T-helper 2 cell (primary cell): ENCODE measurements at regions not wholly inside any gene's neighbourhood (a gene's known extent, or its start where the extent isn't known, plus 50 kb on each side); places are given as distances from the start of the nearest gene placed in this dataset.

ENCODE experiments used
- DNase-seq, 5 experiments: peaks; one replicate each; pipeline versions ENCODE4 v3.0.0 to v3.0.0-alpha.2; 2012 to 2022

- no peak for DNase-seq
Observed at GRCh38 chr5:123845356-123846100, 333.6 kb downstream of the CSNK1G3 start.

DNA sequence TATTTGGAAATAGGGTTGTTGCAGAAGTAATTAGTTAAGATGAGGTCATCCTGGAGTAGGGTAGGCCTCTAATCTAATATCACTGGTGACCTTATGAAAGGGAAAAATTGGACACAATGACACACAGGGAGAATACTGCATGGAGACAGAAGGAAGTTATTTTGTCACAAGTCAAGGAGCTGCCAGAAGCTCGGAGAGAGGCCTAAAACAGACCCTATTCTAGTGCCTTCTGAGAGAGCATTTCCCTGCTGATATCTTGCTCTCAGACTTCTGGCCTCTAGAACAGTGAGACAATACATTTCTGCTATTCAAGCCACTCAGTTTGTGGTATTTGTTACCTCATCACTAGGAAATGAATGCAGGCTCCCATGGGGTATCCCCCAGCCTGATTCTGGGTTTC, 332.9 kb downstream of the CSNK1G3 start:
- DNase-seq = no peak

DNA sequence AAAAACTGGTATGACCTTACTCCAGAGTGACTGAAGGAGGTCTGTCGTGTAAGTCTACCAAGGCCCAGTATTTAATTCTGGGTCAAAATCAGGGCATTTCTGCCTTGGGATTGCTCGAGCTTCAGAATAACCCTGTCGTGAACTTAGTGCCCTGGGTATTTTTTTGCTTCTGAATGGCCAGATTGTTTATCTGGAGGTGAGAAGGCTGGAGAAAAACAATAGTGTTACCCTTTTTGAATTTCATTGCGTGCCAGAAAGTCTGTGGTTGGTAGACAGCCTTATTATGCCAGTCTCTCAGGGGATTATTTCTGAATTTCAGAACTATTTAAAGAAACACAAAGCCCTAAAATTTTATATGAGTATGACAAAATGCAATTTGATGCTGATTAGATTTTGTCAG, 323.4 kb downstream of the CSNK1G3 start:
- DNase-seq = no peak

GRCh38 chr5:123830575-123830974, 318.6 kb downstream of the CSNK1G3 start:
- DNase-seq = no peak

DNA sequence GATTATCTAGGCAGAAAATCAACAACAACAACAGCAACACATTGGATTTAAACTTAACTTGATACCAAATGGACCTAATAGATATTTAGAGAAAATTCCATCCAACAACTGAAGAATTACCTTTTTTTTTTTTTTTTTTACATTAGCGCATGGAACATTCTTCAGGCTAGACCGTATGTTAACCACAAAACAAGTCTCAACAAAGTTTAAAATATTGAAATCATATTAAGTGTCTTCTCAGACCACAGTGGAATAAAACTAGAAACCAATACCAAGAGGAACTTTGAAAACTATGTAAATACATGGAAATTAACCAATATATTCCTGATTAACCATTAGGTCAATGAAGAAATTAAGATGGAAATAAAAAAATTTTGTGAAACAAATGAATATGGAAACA, 315.8 kb downstream of the CSNK1G3 start:
- DNase-seq = no peak

DNA sequence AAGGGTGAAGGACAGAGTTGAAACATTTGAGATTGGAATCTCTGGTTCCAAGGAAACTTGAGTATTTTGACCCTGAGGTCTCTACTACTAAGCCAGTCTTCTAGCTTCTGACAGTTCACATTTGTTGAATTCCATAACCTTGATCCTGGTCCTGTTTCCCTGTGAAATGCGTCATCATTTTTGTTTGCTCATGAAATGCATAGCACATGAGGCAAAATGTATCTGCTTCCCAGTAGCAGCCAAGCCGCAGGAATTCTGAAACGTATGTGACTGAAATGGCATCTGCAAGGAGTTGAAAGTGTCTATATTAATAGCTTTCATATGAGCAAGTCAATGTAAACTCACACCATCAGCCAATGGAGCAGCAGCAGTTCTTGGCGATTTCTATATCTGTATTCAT, 307.9 kb downstream of the CSNK1G3 start:
- DNase-seq = no peak

DNA sequence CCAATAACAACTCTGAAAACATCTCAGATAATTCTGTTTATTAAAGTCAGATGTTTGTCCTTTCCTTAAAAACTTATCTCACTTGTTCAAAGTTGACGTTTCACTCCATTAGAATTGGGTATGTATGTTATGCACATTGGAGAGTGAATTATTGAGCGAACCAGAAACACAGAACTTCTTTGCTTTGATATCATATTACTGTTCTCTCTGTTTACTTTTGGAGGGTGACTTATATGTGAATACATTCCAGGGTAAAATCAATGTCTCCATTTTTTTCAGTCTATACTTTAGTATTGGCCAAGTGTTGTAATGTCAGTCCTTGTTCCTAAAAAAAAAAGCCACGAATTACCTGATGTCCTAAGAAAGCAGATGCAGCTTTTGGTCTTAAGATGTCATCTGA, 307.4 kb downstream of the CSNK1G3 start:
- DNase-seq = no peak

GRCh38 chr5:123817267-123817666, 305.3 kb downstream of the CSNK1G3 start:
- DNase-seq = no peak

GRCh38 chr5:123814801-123815470, 303.0 kb downstream of the CSNK1G3 start:
- DNase-seq = no peak

DNA sequence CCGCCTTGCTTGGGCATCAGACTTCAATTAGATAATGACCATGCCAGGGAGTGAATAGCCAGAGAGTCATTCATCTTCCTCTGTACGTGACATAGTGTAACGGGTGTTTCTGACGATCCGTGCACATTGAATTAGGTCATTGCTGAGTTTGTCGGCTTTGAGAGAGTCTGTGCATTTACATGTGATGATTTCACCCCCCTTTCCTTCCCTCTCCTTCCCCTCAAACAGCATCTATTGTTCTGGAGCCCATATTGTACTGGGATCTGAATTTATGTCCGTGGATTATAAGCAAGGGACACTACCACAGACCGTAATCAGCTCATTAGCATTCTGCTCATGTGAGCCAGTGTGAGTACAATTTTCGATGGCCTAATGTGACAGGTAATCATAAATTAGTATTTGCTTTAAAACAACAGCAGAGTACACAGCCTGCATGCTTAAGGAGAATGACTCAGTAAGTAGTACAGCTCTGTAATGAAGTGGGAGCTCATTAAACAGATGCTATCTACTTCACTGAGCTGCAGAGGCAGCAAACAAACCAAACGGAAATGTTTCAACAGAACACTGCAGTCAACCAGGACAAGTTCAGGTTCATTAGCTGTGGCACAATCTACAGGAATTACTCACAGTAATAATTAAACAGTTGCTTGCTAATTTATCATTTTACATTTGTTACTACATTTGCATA, 302.1 kb downstream of the CSNK1G3 start:
- DNase-seq = peak in 1 of 5 experiments; percentile 3

- no peak for DNase-seq
Observed at GRCh38 chr5:123813264-123813663, 301.3 kb downstream of the CSNK1G3 start.

GRCh38 chr5:123811831-123812230, 299.9 kb downstream of the CSNK1G3 start:
- DNase-seq = no peak

GRCh38 chr5:123810746-123811340, 298.9 kb downstream of the CSNK1G3 start:
- DNase-seq = no peak

GRCh38 chr5:123810253-123810652, 298.3 kb downstream of the CSNK1G3 start:
- no peak for DNase-seq

- DNase-seq = no peak
Observed at GRCh38 chr5:123809594-123810221, 297.7 kb downstream of the CSNK1G3 start.

- DNase-seq = no peak
Observed at GRCh38 chr5:123808461-123809380, 296.7 kb downstream of the CSNK1G3 start.

DNA sequence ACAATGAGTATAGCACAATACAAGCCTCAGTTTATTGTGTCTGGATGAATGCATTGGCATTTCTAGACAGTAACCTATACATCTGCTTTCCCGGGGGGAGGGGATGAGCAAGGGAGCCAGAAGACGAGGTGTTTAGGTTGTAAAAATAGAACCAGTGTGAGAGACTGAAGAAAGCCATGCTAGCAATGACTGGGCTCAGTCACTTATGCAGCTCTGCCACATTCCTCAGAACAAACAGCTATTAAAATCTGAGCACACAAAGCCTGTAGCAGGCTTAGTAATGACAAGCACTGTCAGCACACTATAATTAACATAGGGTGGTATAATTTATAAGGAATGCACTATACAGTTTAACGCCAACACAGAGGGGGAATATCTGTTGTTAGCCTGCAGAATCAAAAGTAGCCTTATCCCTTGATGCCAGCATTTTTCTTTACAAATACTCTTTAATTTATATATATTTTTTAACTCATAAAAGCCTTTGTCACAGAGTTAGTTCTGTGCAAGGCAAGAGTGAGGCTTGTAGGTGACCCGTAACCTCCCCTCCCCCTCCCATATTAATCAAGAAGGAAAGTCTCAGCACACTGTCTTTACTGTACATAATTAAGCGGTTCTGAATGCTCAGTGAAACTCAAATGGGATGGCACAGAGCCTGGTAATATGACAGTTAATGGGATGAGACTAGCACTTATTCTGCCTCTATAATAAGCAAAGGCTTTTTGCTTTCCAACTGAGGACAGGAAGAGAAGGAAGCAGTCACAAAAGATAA, 295.4 kb downstream of the CSNK1G3 start:
- DNase-seq = no peak

- no peak for DNase-seq
Observed at GRCh38 chr5:123806644-123807043, 294.7 kb downstream of the CSNK1G3 start.

DNA sequence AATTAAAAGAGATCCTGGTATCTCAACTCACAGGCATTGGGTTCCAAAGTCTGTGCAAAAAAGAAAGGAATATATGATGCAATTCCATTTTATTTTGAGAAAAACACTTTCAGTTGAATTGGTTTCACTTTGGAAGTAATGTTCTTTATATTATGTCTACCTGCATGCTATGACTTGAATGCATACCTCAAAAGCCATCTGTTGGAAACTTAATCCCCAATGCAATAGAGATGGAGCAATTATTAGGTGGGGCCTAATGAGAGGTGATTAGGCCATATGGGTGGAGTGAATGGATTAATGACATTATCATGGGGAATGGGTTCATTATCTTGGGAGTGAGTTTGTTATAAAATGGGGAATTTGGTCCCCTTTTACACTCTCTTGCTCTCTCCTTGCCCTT, 293.3 kb downstream of the CSNK1G3 start:
- DNase-seq = no peak

DNA sequence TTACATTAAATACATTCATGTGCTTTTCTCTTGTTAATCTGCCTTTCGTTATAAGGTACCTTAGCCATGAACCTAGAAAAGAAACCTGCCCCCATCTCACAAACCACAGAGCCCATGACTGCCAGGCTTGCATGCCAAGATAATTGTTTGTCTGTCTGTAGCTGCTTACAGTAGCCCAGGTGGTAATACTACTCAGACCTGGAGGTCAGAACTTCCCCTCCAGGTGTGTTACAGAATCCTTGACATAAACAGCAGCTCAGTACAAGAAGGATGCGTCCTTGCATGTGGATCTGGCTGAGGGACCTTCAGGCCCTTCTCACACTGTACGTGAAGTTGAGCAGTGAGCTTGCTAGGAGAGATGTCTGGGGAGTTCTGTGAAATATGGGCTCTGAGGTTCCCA, 291.4 kb downstream of the CSNK1G3 start:
- DNase-seq = no peak
